ENCODE measurements at regions not wholly inside any gene's neighbourhood (a gene's known extent, or its start where the extent isn't known, plus 50 kb on each side); places are given as distances from the start of the nearest gene placed in this dataset.

DNA sequence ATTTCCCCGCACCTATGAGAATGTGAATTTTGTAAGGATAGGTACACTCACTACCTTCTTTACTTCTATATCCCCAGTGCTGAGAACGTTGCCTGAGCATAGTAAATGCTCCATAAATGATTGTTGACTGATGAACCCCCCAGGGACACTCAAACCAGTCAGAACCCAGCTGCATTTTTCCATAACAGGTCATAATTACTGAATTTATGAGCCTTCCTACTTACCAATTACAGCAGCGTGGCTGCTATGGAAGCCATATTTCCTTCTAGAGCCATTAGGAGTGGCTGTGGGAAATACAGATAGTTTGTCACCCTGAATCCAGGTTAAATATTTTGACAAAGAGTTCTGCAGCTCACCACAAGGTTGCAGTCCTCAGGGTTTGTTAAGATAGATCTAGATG is 135.0 kb downstream of the TAF11L14 start:
- H3K9me3 ChIP-seq, result no peaks in the 10 kb centered on the region
- ATAC-seq (no peak), DNase-seq (no peak)
- H3K4me1 ChIP-seq, result no peaks in the 10 kb centered on the region
- H3K4me3 ChIP-seq, result no peak overlapping the region
- TF ChIP-seq, protein P1, sequence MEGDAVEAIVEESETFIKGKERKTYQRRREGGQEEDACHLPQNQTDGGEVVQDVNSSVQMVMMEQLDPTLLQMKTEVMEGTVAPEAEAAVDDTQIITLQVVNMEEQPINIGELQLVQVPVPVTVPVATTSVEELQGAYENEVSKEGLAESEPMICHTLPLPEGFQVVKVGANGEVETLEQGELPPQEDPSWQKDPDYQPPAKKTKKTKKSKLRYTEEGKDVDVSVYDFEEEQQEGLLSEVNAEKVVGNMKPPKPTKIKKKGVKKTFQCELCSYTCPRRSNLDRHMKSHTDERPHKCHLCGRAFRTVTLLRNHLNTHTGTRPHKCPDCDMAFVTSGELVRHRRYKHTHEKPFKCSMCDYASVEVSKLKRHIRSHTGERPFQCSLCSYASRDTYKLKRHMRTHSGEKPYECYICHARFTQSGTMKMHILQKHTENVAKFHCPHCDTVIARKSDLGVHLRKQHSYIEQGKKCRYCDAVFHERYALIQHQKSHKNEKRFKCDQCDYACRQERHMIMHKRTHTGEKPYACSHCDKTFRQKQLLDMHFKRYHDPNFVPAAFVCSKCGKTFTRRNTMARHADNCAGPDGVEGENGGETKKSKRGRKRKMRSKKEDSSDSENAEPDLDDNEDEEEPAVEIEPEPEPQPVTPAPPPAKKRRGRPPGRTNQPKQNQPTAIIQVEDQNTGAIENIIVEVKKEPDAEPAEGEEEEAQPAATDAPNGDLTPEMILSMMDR (IDR thresholded peaks at IDR 0.05), result no peak
- TF ChIP-seq POLR2A (IDR thresholded peaks at IDR 0.05), result no peak
- no peak overlapping the region for H3K27ac ChIP-seq
- WGBS, 2 donors, result 42 to 45% methylated on average over 3 of the region's 3 CpGs
- no peaks in the 10 kb centered on the region for H3K27me3 ChIP-seq
- intact Hi-C loops (cut with DNase I), result no loop called here
- no peaks in the 10 kb centered on the region for H3K36me3 ChIP-seq (replicated peaks in 1 of 2; ENCODE audit: insufficient read depth in 1 of 2, low read depth in 2 of 2)

DNA sequence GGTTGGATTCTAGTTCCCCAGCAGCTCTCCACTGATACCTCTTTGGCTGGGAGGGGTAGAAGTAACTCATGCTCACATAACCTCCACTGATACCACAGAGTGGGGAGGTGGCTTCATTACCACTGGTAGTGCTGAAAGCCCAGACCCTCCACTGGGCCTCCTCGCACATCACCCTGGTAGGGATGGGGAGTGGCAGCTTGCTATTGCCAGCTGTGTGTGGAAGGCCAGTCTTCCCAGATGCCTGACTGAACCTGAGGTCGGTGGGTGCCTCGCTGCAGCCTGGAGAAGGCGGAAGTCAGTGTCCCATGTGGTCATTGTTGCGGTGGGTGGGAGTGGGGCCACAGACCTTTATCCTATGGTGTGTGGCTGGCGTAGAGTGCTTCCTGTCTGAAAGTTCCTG is 138.0 kb downstream of the TAF11L14 start:
- WGBS, 2 donors, result 70 to 100% methylated on average over 4 to 6 of the region's 6 CpGs
- no peaks in the 10 kb centered on the region for H3K36me3 ChIP-seq (replicated peaks in 1 of 2; ENCODE audit: insufficient read depth in 1 of 2, low read depth in 2 of 2)
- H3K4me3 ChIP-seq, result no peak overlapping the region
- H3K9me3 ChIP-seq, result no peaks in the 10 kb centered on the region
- DNase-seq, result no peak
- no peaks in the 10 kb centered on the region for H3K4me1 ChIP-seq
- ATAC-seq, result no peak
- intact Hi-C loops (cut with DNase I), result no loop called here
- TF ChIP-seq POLR2A (IDR thresholded peaks at IDR 0.05), result no peak
- TF ChIP-seq, protein P1 (IDR thresholded peaks at IDR 0.05), result no peak
- no peak overlapping the region for H3K27ac ChIP-seq
- H3K27me3 ChIP-seq, result no peaks in the 10 kb centered on the region

DNA sequence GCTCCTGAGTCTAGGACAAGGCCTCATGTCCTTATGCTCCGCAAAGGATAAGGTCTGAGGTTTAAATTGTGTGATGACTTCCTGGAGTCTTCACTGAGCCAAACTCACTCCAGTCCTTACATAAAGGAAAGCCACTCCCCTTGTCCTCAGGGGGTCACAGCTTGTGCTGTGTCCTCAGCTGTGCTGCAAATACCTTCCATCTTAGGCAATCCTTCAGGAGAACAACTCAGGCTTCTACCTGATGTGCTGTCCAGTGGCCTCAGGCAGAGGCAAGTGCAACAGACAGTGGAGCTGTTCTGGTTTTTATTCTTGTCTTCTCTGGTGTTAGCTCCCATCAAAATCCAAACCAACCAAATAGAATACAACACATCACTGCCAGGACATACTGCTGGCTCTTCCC is 151.5 kb downstream of the TAF11L14 start:
- no peak for ATAC-seq
- 63 to 70% methylated on average over 1 of the region's 1 CpG for WGBS, 2 donors
- no peak for TF ChIP-seq POLR2A (IDR thresholded peaks at IDR 0.05)
- TF ChIP-seq, protein P1 (IDR thresholded peaks at IDR 0.05), result no peak
- H3K27me3 ChIP-seq, result no peaks in the 10 kb centered on the region
- H3K27ac ChIP-seq, result no peak overlapping the region
- no peak for DNase-seq
- H3K4me1 ChIP-seq, result no peaks in the 10 kb centered on the region
- no peaks in the 10 kb centered on the region for H3K36me3 ChIP-seq (replicated peaks in 1 of 2; ENCODE audit: insufficient read depth in 1 of 2, low read depth in 2 of 2)
- no peaks in the 10 kb centered on the region for H3K9me3 ChIP-seq
- intact Hi-C loops (cut with DNase I), result no loop called here
- H3K4me3 ChIP-seq, result no peak overlapping the region

DNA sequence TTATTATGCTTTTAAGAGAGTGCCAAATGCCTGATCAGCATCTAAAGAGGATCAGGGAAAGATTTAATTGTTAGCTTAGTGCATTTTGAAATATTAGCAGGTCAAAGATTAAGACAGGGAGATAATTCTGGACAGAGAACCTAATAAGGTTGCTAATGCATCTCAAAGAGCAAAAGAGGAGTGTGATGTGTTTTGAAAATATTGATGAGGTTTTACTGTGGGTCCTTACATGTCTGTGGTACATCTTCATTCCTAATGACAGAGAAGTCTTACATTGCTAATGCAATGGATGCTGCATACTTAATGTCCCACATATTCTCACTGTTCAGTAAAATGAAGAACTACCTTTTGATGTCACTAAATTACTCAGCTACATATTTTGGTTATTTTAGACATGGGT is 154.1 kb downstream of the TAF11L14 start:
- intact Hi-C loops (cut with DNase I), result no loop called here
- no peaks in the 10 kb centered on the region for H3K9me3 ChIP-seq
- no peaks in the 10 kb centered on the region for H3K36me3 ChIP-seq (replicated peaks in 1 of 2; ENCODE audit: insufficient read depth in 1 of 2, low read depth in 2 of 2)
- H3K27ac ChIP-seq, result no peak overlapping the region
- no peaks in the 10 kb centered on the region for H3K4me1 ChIP-seq
- TF ChIP-seq POLR2A (IDR thresholded peaks at IDR 0.05), result no peak
- TF ChIP-seq, protein P1 (IDR thresholded peaks at IDR 0.05), result no peak
- no peak overlapping the region for H3K4me3 ChIP-seq
- H3K27me3 ChIP-seq, result no peaks in the 10 kb centered on the region
- no peak for DNase-seq
- ATAC-seq, result no peak

DNA sequence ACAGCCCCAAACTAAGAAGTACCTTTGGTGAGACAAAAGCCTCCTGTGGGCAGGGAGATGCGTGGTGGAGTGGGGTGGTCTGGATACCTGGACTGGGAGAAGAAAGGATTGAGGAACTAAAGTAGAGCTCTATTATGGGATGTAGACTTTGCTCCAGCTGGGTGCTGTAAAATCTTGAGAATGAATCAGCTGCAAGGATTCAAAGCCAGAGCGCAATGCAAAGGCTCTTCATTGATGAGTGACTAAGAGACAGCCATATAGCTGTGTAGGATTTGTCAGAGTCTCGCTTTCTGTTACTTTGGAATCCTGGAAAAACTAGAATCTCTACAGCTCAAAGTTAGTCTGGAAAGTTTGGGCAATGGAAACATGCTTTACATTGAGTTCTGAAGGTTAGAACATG is 159.9 kb downstream of the TAF11L14 start:
- no peak for ATAC-seq
- no peak for DNase-seq
- intact Hi-C loops (cut with DNase I), result no loop called here
- Histone ChIP-seq H3K9me3 (no peaks in the 10 kb centered on the region), H3K4me1 (no peaks in the 10 kb centered on the region), H3K27ac (no peak overlapping the region), H3K27me3 (no peaks in the 10 kb centered on the region), H3K4me3 (no peak overlapping the region), H3K36me3 (replicated peaks in 1 of 2; ENCODE audit: insufficient read depth in 1 of 2, low read depth in 2 of 2) (no peaks in the 10 kb centered on the region)
- 57 to 78% methylated on average over 3 of the region's 3 CpGs for WGBS, 2 donors
- TF ChIP-seq, protein P1 (IDR thresholded peaks at IDR 0.05), result no peak
- no peak for TF ChIP-seq POLR2A (IDR thresholded peaks at IDR 0.05)

All from body of pancreas (tissue), 4 donors.